SK-N-SH (cell line): ENCODE measurements at regions not wholly inside any gene's neighbourhood (a gene's known extent, or its start where the extent isn't known, plus 50 kb on each side); places are given as distances from the start of the nearest gene placed in this dataset.
"Not testable (repeated sequence)": the region's sequence is repeated elsewhere in the genome, so short reads cannot be mapped to it uniquely, and the experiment has no call there.

Source experiments
- CTCF ChIP-seq: fragments of 200-600 bp; sonication (generic); IDR thresholded peaks from 2 replicates; pipeline ENCODE4 v1.6.1; 2017; ENCODE audit warnings: antibody characterized with exemption, mild to moderate bottlenecking, moderate library complexity
- ELF1 ChIP-seq: IDR thresholded peaks from 2 replicates; pipeline ENCODE4 v1.4.0; 2012
- EZH2phosphoT487 ChIP-seq: fragments of 200-600 bp; sonication (generic); IDR thresholded peaks from 2 replicates; pipeline ENCODE4 v1.6.1; 2017; ENCODE audit warnings: low read depth, mixed run types, mild to moderate bottlenecking, antibody characterized with exemption, moderate library complexity, borderline replicate concordance
- GABPA ChIP-seq: IDR thresholded peaks from 2 replicates; pipeline ENCODE4 v1.4.0; 2012; ENCODE audit warnings: low read depth, mild to moderate bottlenecking
- NFIC ChIP-seq: IDR thresholded peaks from 2 replicates; pipeline ENCODE4 v1.4.0; 2012; ENCODE audit warnings: borderline replicate concordance
- NRF1 ChIP-seq: IDR thresholded peaks from 2 replicates; pipeline ENCODE4 v1.6.1; 2012; ENCODE audit warnings: low read depth, mild to moderate bottlenecking, low read length
- POLR2AphosphoS5 ChIP-seq: IDR thresholded peaks from 2 replicates; pipeline ENCODE4 v1.6.1; 2012; ENCODE audit warnings: low read depth, low read length
- SMC3 ChIP-seq: IDR thresholded peaks from 2 replicates; pipeline ENCODE4 v1.6.1; 2012; ENCODE audit warnings: low read depth, low read length, improper control_type of control experiment
- TAF1 ChIP-seq: IDR thresholded peaks from 2 replicates; pipeline ENCODE4 v1.6.1; 2012; ENCODE audit warnings: low read depth, mild to moderate bottlenecking, low read length, moderate library complexity, borderline replicate concordance
- TF ChIP-seq, protein P1 (sequence below): IDR thresholded peaks from 2 replicates; pipeline ENCODE4 v1.4.0; 2012; ENCODE audit warnings: low read depth, borderline replicate concordance
- TF ChIP-seq, protein P2 (sequence below): IDR thresholded peaks from 2 replicates; pipeline ENCODE4; 2012

- not testable (repeated sequence) for TF ChIP-seq CTCF, ELF1, TAF1, NFIC, SMC3, NRF1, EZH2phosphoT487, GABPA, POLR2AphosphoS5
- TF ChIP-seq, protein P1, sequence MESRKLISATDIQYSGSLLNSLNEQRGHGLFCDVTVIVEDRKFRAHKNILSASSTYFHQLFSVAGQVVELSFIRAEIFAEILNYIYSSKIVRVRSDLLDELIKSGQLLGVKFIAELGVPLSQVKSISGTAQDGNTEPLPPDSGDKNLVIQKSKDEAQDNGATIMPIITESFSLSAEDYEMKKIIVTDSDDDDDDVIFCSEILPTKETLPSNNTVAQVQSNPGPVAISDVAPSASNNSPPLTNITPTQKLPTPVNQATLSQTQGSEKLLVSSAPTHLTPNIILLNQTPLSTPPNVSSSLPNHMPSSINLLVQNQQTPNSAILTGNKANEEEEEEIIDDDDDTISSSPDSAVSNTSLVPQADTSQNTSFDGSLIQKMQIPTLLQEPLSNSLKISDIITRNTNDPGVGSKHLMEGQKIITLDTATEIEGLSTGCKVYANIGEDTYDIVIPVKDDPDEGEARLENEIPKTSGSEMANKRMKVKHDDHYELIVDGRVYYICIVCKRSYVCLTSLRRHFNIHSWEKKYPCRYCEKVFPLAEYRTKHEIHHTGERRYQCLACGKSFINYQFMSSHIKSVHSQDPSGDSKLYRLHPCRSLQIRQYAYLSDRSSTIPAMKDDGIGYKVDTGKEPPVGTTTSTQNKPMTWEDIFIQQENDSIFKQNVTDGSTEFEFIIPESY: not testable (repeated sequence)
- TF ChIP-seq, protein P2, sequence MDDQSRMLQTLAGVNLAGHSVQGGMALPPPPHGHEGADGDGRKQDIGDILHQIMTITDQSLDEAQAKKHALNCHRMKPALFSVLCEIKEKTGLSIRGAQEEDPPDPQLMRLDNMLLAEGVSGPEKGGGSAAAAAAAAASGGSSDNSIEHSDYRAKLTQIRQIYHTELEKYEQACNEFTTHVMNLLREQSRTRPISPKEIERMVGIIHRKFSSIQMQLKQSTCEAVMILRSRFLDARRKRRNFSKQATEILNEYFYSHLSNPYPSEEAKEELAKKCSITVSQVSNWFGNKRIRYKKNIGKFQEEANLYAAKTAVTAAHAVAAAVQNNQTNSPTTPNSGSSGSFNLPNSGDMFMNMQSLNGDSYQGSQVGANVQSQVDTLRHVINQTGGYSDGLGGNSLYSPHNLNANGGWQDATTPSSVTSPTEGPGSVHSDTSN: not testable (repeated sequence)
Measured at GRCh38 chrX:77046180-77046810, 400.9 kb upstream of the FGF16 start.
